Smooth muscle cell (in vitro differentiated cells): ENCODE measurements at regions not wholly inside any gene's neighbourhood (a gene's known extent, or its start where the extent isn't known, plus 50 kb on each side); places are given as distances from the start of the nearest gene placed in this dataset.

ENCODE experiments used
- DNase-seq: peaks from one replicate; lab custom pipeline; 2025; ENCODE audit not compliant: unreplicated experiment; lab: John Stamatoyannopoulos, UW
- H2AFZ ChIP-seq: fragments of 200-600 bp; sonication (generic); 2 replicates; pipeline ENCODE4 v1.6.0; 2016; ENCODE audit warnings: antibody characterized with exemption, low read depth, mild to moderate bottlenecking
- H3F3A ChIP-seq: fragments of 200-600 bp; sonication (generic); 2 replicates; pipeline ENCODE4 v1.6.0; 2017; ENCODE audit warnings: antibody characterized with exemption, low read depth
- H3K27ac ChIP-seq: fragments of 200-600 bp; sonication (generic); 2 replicates; pipeline ENCODE4 v1.5.1; 2016; ENCODE audit warnings: low read depth, mild to moderate bottlenecking
- H3K27me3 ChIP-seq: fragments of 200-600 bp; sonication (generic); 2 replicates; pipeline ENCODE4 v1.6.1; 2016; ENCODE audit warnings: low read depth, mild to moderate bottlenecking
- H3K36me3 ChIP-seq: fragments of 200-600 bp; sonication (generic); 2 replicates; pipeline ENCODE4 v1.5.1; 2016; ENCODE audit warnings: low read depth
- H3K4me1 ChIP-seq: fragments of 200-600 bp; sonication (generic); 2 replicates; pipeline ENCODE4 v1.5.1; 2016; ENCODE audit warnings: low read depth
- H3K4me2 ChIP-seq: fragments of 200-600 bp; sonication (generic); 2 replicates; pipeline ENCODE4 v1.6.0; 2016; ENCODE audit warnings: mild to moderate bottlenecking
- H3K4me3 ChIP-seq: fragments of 200-600 bp; sonication (generic); 2 replicates; pipeline ENCODE4 v1.5.1; 2016; ENCODE audit warnings: mild to moderate bottlenecking
- H3K79me2 ChIP-seq: fragments of 200-600 bp; sonication (generic); 2 replicates; pipeline ENCODE4 v1.6.0; 2016; ENCODE audit warnings: low read depth, mild to moderate bottlenecking
- H3K9ac ChIP-seq: fragments of 200-600 bp; sonication (generic); 2 replicates; pipeline ENCODE4 v1.6.0; 2016; ENCODE audit warnings: low read depth
- H3K9me3 ChIP-seq: fragments of 200-600 bp; sonication (generic); replicated peaks from 2 replicates; pipeline ENCODE4 v1.5.1; 2016; ENCODE audit warnings: low read depth
- H4K20me1 ChIP-seq: fragments of 200-600 bp; sonication (generic); 2 replicates; pipeline ENCODE4 v1.6.0; 2016; ENCODE audit warnings: low read depth
- CTCF ChIP-seq: fragments of 200-600 bp; sonication (generic); IDR thresholded peaks from 2 replicates; pipeline ENCODE4 v1.5.1; 2017; ENCODE audit warnings: borderline replicate concordance, mild to moderate bottlenecking, antibody characterized with exemption; ENCODE audit not compliant: insufficient read depth, poor library complexity, severe bottlenecking
- WGBS: methylation state at CpG from one replicate; pipeline ENCODE4 v1.1.7; 2016; ENCODE audit warnings: low lambda C conversion rate; 5-methylcytosine and 5-hydroxymethylcytosine counted together

- H3K4me3 ChIP-seq = no peak overlapping the region
- no peak for TF ChIP-seq CTCF
- H3K9me3 ChIP-seq = no peaks in the 10 kb centered on the region
- DNase-seq = no peak
- no peaks in the 10 kb centered on the region for H3K79me2 ChIP-seq
- no peak overlapping the region for H3K9ac ChIP-seq
- H2AFZ ChIP-seq = no peak overlapping the region
- 31% methylated on average over 4 of the region's 6 CpGs for WGBS
- H3K4me1 ChIP-seq = no peaks in the 10 kb centered on the region
- H3K27me3 ChIP-seq = peaks cover 34% of the 10 kb centered on the region
- no peaks in the 10 kb centered on the region for H3F3A ChIP-seq
- H3K4me2 ChIP-seq = no peak overlapping the region
- no peaks in the 10 kb centered on the region for H3K36me3 ChIP-seq
- H4K20me1 ChIP-seq = no peaks in the 10 kb centered on the region
- no peak overlapping the region for H3K27ac ChIP-seq
These were observed 148.1 kb downstream of the LMLN start for GRCh38 chr3:198107840-198108734.

GRCh38 chr3:198109883-198110282 lies 149.9 kb downstream of the LMLN start:
- Histone ChIP-seq H3K27ac (no peak overlapping the region), H3K79me2 (no peaks in the 10 kb centered on the region), H3K9ac (no peak overlapping the region), H3K9me3 (no peaks in the 10 kb centered on the region), H3K4me1 (no peaks in the 10 kb centered on the region), H3K4me2 (no peak overlapping the region), H3K4me3 (no peak overlapping the region), H2AFZ (no peak overlapping the region), H4K20me1 (no peaks in the 10 kb centered on the region), H3K36me3 (no peaks in the 10 kb centered on the region), H3K27me3 (peaks cover 52% of the 10 kb centered on the region), H3F3A (no peaks in the 10 kb centered on the region)
- DNase-seq = no peak
- 92% methylated on average over 5 of the region's 5 CpGs for WGBS
- TF ChIP-seq CTCF = no peak

DNA sequence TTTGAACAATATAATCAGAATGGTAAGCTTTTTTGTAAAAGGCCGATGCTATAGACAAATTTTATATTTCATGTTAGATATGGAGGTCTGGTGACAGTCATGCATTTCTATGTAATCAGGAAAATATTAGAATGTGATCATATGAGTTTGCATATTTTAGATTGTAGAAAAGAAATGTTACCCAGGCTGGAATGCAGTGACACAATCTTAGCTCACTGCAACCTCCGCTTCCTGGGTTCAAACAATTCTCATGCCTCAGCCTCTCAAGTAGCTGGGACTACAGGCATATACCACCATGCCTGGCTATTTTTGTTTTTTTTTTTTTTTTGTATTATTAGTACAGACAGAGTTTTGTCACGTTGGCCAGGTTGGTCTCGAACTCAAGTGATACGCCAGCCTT lies 152.0 kb downstream of the LMLN start:
- DNase-seq = no peak
- no peak overlapping the region for H2AFZ ChIP-seq
- no peak for TF ChIP-seq CTCF
- no peaks in the 10 kb centered on the region for H3K9me3 ChIP-seq
- no peak overlapping the region for H3K9ac ChIP-seq
- H3K27ac ChIP-seq = no peak overlapping the region
- H3K79me2 ChIP-seq = no peaks in the 10 kb centered on the region
- no peaks in the 10 kb centered on the region for H3K4me1 ChIP-seq
- H3K4me2 ChIP-seq = no peak overlapping the region
- no peaks in the 10 kb centered on the region for H3K36me3 ChIP-seq
- H4K20me1 ChIP-seq = no peaks in the 10 kb centered on the region
- H3K4me3 ChIP-seq = no peak overlapping the region
- H3K27me3 ChIP-seq = peaks cover 71% of the 10 kb centered on the region
- H3F3A ChIP-seq = no peaks in the 10 kb centered on the region
- 91% methylated on average over 5 of the region's 5 CpGs for WGBS
